ENCODE measurements at regions not wholly inside any gene's neighbourhood (a gene's known extent, or its start where the extent isn't known, plus 50 kb on each side); places are given as distances from the start of the nearest gene placed in this dataset.

DNA sequence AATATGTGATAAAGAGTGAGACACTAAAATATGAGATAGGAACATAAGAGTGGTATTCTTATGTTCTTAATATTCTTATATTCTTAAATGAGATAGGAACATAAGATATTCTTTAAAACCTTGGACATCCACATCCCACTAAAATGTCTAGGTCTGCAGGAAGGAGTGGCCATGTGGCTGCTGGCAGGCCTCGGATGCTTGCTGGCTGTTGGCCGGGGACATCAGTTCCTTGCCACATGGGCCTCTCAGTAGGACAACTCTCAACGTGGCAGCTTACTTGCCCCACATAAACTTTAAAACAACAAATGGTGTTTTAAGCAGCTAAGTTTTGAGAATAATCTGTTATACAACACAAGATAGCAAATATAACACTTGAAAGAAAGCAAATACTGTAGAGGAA lies 240.1 kb downstream of the CASP12 start (continued):
- TF ChIP-seq, protein P1, sequence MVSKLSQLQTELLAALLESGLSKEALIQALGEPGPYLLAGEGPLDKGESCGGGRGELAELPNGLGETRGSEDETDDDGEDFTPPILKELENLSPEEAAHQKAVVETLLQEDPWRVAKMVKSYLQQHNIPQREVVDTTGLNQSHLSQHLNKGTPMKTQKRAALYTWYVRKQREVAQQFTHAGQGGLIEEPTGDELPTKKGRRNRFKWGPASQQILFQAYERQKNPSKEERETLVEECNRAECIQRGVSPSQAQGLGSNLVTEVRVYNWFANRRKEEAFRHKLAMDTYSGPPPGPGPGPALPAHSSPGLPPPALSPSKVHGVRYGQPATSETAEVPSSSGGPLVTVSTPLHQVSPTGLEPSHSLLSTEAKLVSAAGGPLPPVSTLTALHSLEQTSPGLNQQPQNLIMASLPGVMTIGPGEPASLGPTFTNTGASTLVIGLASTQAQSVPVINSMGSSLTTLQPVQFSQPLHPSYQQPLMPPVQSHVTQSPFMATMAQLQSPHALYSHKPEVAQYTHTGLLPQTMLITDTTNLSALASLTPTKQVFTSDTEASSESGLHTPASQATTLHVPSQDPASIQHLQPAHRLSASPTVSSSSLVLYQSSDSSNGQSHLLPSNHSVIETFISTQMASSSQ (IDR thresholded peaks at IDR 0.05; ENCODE audit: low read depth), result no peak
- TF ChIP-seq, protein P1 (CRISPR knock-in tag; IDR thresholded peaks at IDR 0.05; ENCODE audit: borderline replicate concordance), result no peak
- TF ChIP-seq SOX13 (IDR thresholded peaks at IDR 0.05) (no peak), SOX13 (CRISPR knock-in tag; conservative IDR thresholded peaks at IDR 0.05 in 1 of 2, IDR thresholded peaks at IDR 0.05 in 1 of 2) (no peak), RBM22 (optimal IDR thresholded peaks at IDR 0.05; ENCODE audit: low read length) (no peak), NCOR1 (IDR thresholded peaks at IDR 0.05; ENCODE audit: borderline replicate concordance, low read length) (no peak), HNF4G (IDR thresholded peaks at IDR 0.05; ENCODE audit: borderline replicate concordance, low read depth, low read length) (no peak), HNF4G (CRISPR knock-in tag; IDR thresholded peaks at IDR 0.05; ENCODE audit: borderline replicate concordance, low read depth) (no peak), ZNF607 (CRISPR knock-in tag; IDR thresholded peaks at IDR 0.05; ENCODE audit: borderline replicate concordance) (no peak), CHD2 (IDR thresholded peaks at IDR 0.05; ENCODE audit: low read depth, low read length) (no peak), ATF7 (IDR thresholded peaks at IDR 0.05) (no peak), ATF7 (CRISPR knock-in tag; IDR thresholded peaks at IDR 0.05) (no peak)
